ENCODE measurements at regions not wholly inside any gene's neighbourhood (a gene's known extent, or its start where the extent isn't known, plus 50 kb on each side); places are given as distances from the start of the nearest gene placed in this dataset.

DNA sequence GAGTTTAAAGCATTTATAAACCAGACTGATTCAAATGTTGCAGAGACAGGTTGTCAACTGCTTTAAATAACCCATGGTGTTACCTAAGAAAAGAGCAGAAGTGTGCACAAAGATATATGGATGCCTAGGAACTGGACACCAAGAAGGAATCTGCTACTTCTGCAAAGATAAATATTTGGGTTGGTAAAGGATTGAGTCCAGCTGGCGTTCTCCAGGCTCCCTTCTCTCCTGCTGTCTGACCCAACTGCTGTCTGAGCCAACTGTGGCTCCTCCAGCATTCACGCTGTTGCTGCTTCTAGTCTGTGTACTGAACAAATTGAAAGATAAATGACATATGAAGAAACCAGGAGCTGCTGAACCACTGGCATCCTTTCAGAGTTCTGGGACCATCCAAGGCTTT is 1167.8 kb upstream of the PRKX start:
- Histone ChIP-seq H3K36me3 (ENCODE audit: insufficient read depth, low read length) (no peaks in the 10 kb centered on the region), H3K79me2 (ENCODE audit: insufficient read depth, low read length) (no peaks in the 10 kb centered on the region), H3F3A (ENCODE audit: insufficient read depth, low read length) (no peaks in the 10 kb centered on the region), H3K9me3 (ENCODE audit: low read length) (no peaks in the 10 kb centered on the region), H3K9me2 (ENCODE audit: low read depth, low read length) (no peaks in the 10 kb centered on the region), H3K4me3 (ENCODE audit: low read depth, low read length, poor library complexity, severe bottlenecking) (no peak overlapping the region), H4K20me1 (ENCODE audit: insufficient read depth, low read length) (no peaks in the 10 kb centered on the region), H3K27me3 (ENCODE audit: insufficient read depth, low read length) (no peaks in the 10 kb centered on the region), H2AFZ (ENCODE audit: low read length) (no peak overlapping the region), H3K4me1 (ENCODE audit: insufficient read depth, low read length, severe bottlenecking) (no peaks in the 10 kb centered on the region), H3K9ac (ENCODE audit: low read length) (no peak overlapping the region), H3K27ac (ENCODE audit: low read depth, low read length, poor library complexity, severe bottlenecking) (no peak overlapping the region), H3K4me2 (ENCODE audit: low read length) (no peak overlapping the region)
- no peak for TF ChIP-seq EZH2 (IDR thresholded peaks at IDR 0.05; ENCODE audit: borderline replicate concordance, low read length)
- TF ChIP-seq, protein P1, sequence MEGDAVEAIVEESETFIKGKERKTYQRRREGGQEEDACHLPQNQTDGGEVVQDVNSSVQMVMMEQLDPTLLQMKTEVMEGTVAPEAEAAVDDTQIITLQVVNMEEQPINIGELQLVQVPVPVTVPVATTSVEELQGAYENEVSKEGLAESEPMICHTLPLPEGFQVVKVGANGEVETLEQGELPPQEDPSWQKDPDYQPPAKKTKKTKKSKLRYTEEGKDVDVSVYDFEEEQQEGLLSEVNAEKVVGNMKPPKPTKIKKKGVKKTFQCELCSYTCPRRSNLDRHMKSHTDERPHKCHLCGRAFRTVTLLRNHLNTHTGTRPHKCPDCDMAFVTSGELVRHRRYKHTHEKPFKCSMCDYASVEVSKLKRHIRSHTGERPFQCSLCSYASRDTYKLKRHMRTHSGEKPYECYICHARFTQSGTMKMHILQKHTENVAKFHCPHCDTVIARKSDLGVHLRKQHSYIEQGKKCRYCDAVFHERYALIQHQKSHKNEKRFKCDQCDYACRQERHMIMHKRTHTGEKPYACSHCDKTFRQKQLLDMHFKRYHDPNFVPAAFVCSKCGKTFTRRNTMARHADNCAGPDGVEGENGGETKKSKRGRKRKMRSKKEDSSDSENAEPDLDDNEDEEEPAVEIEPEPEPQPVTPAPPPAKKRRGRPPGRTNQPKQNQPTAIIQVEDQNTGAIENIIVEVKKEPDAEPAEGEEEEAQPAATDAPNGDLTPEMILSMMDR (IDR thresholded peaks at IDR 0.05; ENCODE audit: low read length): no peak

DNA sequence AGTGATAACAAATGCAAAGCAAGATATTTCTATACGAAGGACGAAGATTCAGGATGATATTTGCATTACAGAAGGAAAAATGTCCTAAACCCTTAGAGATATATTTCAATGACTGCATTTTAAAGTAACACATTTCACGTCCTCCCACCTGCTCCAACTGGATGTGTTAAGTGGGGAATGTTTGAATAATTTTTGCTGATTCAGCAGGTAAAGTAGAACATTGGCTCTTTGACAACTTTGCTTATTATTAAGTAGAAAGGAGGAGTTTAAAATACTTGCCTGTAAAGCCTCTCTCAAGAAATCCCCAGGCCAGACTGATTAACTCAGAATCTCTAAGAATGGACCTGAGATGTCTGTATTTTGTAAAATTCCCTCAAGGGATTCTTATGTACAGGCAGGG is 1165.2 kb upstream of the PRKX start:
- H2AFZ ChIP-seq (ENCODE audit: low read length): no peak overlapping the region
- H3K27me3 ChIP-seq (ENCODE audit: insufficient read depth, low read length): no peaks in the 10 kb centered on the region
- H3K27ac ChIP-seq (ENCODE audit: low read depth, low read length, poor library complexity, severe bottlenecking): no peak overlapping the region
- no peaks in the 10 kb centered on the region for H3K36me3 ChIP-seq (ENCODE audit: insufficient read depth, low read length)
- H3K4me2 ChIP-seq (ENCODE audit: low read length): no peak overlapping the region
- H3K4me3 ChIP-seq (ENCODE audit: low read depth, low read length, poor library complexity, severe bottlenecking): no peak overlapping the region
- H4K20me1 ChIP-seq (ENCODE audit: insufficient read depth, low read length): no peaks in the 10 kb centered on the region
- H3K9me3 ChIP-seq (ENCODE audit: low read length): no peaks in the 10 kb centered on the region
- no peak overlapping the region for H3K9ac ChIP-seq (ENCODE audit: low read length)
- H3F3A ChIP-seq (ENCODE audit: insufficient read depth, low read length): no peaks in the 10 kb centered on the region
- H3K9me2 ChIP-seq (ENCODE audit: low read depth, low read length): no peaks in the 10 kb centered on the region
- H3K4me1 ChIP-seq (ENCODE audit: insufficient read depth, low read length, severe bottlenecking): no peaks in the 10 kb centered on the region
- TF ChIP-seq, protein P1 (IDR thresholded peaks at IDR 0.05; ENCODE audit: low read length): no peak
- TF ChIP-seq EZH2 (IDR thresholded peaks at IDR 0.05; ENCODE audit: borderline replicate concordance, low read length): no peak
- no peaks in the 10 kb centered on the region for H3K79me2 ChIP-seq (ENCODE audit: insufficient read depth, low read length)

DNA sequence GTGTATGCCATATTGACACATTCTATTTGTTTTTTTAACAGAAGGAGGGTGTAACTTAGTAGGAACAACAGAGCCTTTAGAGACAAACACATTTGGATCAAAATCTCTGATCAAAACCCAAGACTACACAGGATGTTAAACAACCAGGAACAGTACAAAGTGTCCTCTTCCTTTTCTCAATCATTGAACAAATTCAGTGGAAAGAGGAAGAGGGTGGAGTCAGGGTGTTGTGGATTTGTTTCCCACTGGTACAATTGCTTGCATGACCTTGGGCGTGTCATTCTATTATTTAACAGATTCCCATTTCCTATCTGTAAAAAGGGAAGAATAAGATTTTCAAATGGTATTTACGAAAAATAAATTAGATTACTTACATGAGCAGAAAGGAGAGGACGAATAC is 1162.8 kb upstream of the PRKX start:
- Histone ChIP-seq H3K79me2 (ENCODE audit: insufficient read depth, low read length) (no peaks in the 10 kb centered on the region), H3K4me3 (ENCODE audit: low read depth, low read length, poor library complexity, severe bottlenecking) (no peak overlapping the region), H4K20me1 (ENCODE audit: insufficient read depth, low read length) (no peaks in the 10 kb centered on the region), H3F3A (ENCODE audit: insufficient read depth, low read length) (no peaks in the 10 kb centered on the region), H3K9me3 (ENCODE audit: low read length) (no peaks in the 10 kb centered on the region), H3K9ac (ENCODE audit: low read length) (no peak overlapping the region), H3K27me3 (ENCODE audit: insufficient read depth, low read length) (no peaks in the 10 kb centered on the region), H2AFZ (ENCODE audit: low read length) (no peak overlapping the region), H3K9me2 (ENCODE audit: low read depth, low read length) (no peaks in the 10 kb centered on the region), H3K36me3 (ENCODE audit: insufficient read depth, low read length) (no peaks in the 10 kb centered on the region), H3K4me1 (ENCODE audit: insufficient read depth, low read length, severe bottlenecking) (no peaks in the 10 kb centered on the region), H3K27ac (ENCODE audit: low read depth, low read length, poor library complexity, severe bottlenecking) (no peak overlapping the region), H3K4me2 (ENCODE audit: low read length) (no peak overlapping the region)
- TF ChIP-seq, protein P1 (IDR thresholded peaks at IDR 0.05; ENCODE audit: low read length): no peak
- TF ChIP-seq EZH2 (IDR thresholded peaks at IDR 0.05; ENCODE audit: borderline replicate concordance, low read length): no peak

Data from OCI-LY1 (cell line).